MM.1S (cell line): ENCODE measurements at regions not wholly inside any gene's neighbourhood (a gene's known extent, or its start where the extent isn't known, plus 50 kb on each side); places are given as distances from the start of the nearest gene placed in this dataset.

Experiments used
- EZH2 ChIP-seq: fragments of 300-600 bp; sonication (generic); optimal IDR thresholded peaks from 2 replicates; pipeline ENCODE3; 2017; ENCODE audit warnings: low read depth, mild to moderate bottlenecking, antibody characterized with exemption, low read length, mixed read lengths
- EZH2phosphoT487 ChIP-seq: fragments of 300-600 bp; sonication (generic); IDR thresholded peaks from 2 replicates; pipeline ENCODE4 v1.6.1; 2018; ENCODE audit warnings: antibody characterized with exemption, low read length
- TF ChIP-seq, protein P1 (sequence below): fragments of 300-600 bp; sonication (generic); IDR thresholded peaks from 2 replicates; pipeline ENCODE4 v1.5.1; 2016; ENCODE audit warnings: antibody characterized with exemption, low read length, mixed read lengths

DNA sequence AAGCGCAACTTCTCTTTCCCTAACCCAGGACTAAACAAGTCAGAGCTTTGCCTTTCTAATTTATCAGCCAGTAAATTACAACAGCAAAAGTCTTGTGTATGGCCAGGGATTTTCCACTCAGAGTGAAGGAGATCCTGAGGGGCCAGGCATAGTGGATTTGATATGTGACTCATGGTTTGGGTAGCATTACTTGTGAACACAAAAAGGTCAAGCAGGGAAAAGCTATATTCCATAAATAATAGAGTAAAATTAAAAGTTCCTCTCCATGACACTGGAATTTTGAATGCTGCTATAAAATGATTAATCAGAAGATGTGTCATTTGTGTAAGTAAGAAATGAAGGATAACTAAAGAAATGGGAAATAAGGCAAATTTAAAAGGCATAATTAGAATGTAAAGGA, 284.8 kb downstream of the HLX start:
- TF ChIP-seq, protein P1, sequence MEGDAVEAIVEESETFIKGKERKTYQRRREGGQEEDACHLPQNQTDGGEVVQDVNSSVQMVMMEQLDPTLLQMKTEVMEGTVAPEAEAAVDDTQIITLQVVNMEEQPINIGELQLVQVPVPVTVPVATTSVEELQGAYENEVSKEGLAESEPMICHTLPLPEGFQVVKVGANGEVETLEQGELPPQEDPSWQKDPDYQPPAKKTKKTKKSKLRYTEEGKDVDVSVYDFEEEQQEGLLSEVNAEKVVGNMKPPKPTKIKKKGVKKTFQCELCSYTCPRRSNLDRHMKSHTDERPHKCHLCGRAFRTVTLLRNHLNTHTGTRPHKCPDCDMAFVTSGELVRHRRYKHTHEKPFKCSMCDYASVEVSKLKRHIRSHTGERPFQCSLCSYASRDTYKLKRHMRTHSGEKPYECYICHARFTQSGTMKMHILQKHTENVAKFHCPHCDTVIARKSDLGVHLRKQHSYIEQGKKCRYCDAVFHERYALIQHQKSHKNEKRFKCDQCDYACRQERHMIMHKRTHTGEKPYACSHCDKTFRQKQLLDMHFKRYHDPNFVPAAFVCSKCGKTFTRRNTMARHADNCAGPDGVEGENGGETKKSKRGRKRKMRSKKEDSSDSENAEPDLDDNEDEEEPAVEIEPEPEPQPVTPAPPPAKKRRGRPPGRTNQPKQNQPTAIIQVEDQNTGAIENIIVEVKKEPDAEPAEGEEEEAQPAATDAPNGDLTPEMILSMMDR = no peak
- TF ChIP-seq EZH2 (no peak), EZH2phosphoT487 (no peak)
